C1 segment of cervical spinal cord (tissue), 14 donors: ENCODE measurements at regions not wholly inside any gene's neighbourhood (a gene's known extent, or its start where the extent isn't known, plus 50 kb on each side); places are given as distances from the start of the nearest gene placed in this dataset.
"Not testable (repeated sequence)": the region's sequence is repeated elsewhere in the genome, so short reads cannot be mapped to it uniquely, and the experiment has no call there.

Source experiments
- DNase-seq, 14 donors: peaks; one replicate each; lab custom pipeline; 2025; lab: John Stamatoyannopoulos, UW

DNA sequence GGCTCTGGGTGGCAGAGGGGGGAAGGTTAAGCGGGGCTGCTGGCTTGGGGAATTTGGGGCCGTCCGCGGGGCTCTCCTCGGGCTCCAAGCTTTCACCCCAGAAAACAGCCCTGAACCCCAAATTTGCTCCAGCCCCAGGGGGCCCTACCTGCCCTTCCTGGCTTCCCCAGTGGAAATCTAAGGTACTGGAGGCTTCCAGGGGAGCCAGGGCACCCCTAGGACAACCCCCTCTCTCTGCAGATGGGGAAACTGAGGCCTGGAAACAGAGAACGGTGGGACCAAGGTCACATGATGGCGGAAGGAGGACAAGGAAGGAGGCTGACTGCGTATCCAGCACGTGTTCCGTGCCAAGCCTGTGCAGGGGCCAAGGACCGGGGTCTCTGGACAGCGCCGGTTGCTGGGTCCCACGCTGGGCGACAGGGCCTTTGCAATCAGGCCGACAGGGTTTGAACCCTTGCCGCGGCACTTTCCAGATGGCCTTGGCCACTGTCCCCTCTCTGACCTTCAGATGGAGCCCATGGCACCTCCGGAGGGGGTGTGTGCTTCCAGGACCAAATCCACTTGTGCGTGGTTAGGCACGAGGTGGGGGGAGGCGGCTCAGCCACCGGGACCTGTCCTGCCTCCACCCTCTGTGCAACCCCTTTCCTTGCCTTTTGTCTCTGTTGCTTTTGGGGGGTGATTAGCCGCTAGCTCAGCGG, 183.1 kb downstream of the C9orf50 start:
- DNase-seq, result peak in 1 of 14 donors; percentile 32

- peak in 7 of 14 donors; percentile 26 to 70 (median 44) for DNase-seq
Observed at GRCh38 chr9:129436751-129437625, 183.9 kb downstream of the C9orf50 start.

DNA sequence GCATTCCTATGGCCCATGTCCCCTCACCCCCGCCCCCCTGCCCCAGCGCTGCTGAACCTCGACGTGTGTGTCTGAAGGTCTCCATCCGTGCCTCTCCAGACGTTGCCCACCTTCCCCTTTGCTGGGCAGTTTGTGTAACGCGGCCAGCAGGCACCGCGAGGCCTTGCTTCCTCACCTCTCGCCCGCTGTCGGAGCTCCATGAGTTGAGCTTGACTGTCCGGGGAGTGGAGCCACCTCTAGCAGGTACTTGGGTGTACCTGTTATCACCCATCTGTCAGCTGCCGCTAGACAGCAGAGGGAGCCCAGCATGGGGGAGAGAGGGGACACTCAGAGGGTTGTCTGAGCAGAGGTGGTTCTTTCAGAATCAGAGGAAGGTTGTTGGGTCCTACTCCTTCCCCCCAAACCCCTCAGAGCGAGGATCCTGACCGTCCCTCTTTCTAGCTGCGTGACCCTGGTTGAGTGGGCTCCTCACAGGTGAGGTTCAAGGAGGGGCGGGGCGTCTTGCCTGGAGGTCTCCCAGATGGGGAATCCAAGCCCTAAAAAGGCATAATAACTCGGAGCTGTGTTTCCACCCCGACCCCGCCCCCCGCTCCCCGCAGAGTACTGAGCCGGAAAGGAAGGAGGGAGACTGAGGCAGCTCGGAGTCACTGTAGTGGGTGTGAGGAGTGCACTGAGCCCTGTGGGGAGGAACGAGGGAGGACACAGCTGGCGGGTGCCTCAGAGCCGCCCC, 184.7 kb downstream of the C9orf50 start:
- DNase-seq, result peak in 1 of 14 donors; percentile 34

- no peak for DNase-seq
Observed at GRCh38 chr9:129435291-129435690, 185.6 kb downstream of the C9orf50 start.

DNA sequence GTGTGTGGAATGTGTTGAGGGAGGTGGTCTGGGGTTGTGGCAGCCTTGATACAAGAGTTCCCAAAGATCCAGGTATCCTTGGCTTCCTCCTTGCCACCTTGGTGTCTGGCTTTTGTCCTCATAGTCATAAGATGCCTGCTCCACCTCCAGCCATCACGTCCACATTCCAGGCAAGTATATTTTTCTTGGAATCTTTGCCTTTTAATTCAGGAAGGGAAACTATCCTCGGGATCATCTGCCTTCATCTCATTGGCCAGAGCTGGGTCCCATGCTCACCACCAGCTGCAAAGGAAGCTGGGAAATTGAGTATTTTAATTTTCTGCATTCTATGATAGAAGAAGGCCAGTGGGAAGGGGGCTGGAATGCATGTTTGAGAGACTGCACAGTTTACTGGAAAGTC, 186.7 kb downstream of the C9orf50 start:
- peak in 1 of 14 donors; percentile 20 for DNase-seq

- DNase-seq, result no peak
Observed at GRCh38 chr9:129432297-129433154, 188.4 kb downstream of the C9orf50 start.

DNA sequence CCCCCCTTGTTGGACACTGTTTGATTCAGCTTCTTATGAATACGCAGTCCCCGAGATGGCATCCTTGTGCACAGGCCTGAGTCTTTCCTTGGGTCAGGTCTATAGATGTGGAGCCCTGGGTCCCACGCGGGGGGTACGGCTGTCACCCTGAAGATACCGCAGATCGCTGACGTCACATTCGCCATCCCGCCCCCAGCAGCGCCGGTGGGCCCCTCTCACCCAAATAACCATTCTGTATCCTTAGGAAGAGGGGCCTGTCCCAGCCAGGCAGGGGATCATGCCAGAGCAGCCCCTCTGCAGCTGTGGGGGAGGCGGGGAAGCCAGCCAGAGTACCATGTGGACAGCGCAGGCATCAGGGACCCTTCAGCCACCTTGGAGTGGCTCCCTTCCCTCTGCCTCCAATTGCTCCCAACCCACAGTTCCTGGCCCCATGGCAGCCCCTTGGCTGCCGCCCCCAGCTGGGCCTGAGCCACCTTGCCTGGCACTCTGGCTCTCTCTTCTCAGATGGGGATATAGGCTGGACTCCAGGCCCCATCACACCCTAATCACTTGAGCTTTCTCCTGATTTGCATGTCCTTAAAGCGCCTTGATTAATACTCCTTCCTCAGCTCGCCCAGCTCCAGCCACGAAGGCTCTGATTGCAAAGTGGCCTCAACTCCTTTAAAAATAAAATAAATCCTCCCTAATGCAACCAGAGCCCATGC, 189.8 kb downstream of the C9orf50 start:
- DNase-seq, result no peak

GRCh38 chr9:129428864-129429577, 191.9 kb downstream of the C9orf50 start:
- no peak for DNase-seq

DNA sequence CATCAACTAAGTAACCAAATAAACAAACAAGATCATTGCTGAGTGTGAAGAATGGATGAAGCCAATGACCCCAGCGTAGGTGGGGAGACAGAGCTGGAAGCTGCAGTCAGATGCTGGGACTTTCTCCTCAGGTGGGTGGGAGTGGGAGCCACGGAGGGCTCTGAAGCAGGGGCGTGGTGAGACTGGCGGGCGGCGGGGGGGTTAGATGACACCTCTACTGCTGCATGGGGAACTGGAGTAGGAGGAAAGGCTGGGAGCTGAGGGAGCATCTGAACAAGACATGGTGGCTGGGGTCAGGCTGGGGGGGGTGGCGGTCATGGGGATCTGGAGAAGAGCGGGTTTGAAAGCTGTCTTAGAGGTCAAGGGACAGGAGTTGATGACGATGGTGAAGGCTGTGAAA, 193.8 kb downstream of the C9orf50 start:
- DNase-seq, result no peak

DNA sequence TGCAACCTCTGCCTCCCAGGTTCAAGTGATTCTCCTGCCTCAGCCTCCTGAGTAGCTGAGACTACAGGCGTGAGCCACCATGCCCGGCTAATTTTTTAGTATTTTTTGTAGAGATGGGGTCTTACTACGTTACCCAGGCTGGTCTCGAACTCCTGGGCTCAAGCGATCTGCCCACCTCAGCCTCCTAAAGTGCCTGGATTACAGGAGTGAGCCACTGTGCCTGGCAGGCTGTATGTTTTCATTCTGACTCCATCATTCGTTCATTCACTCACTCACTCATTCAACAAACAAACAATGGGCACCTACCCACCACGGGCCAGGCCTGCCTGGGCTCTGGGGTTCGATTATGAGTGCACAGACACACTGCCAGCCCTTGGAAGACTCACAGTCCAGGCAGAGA, 197.1 kb downstream of the C9orf50 start:
- not testable (repeated sequence) for DNase-seq

GRCh38 chr9:129423216-129423615, 197.7 kb downstream of the C9orf50 start:
- no peak for DNase-seq

DNA sequence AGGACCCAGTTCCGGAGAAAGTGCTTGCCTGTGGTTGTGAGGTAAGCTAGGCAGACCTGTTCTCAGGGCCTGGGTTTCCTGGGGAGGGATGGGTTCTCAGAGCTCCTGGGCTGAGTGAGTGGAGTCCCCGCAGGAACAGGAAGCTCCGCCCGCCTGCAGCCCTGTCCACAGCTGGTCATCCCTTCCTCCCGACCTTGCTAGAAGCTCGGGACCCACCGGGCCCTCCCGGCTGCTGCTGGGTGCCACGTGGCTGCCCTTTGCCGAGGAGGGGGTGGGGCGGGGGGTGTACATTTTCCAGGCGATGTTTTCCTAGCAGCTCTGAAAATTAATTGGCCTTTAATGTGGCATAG, 198.1 kb downstream of the C9orf50 start:
- no peak for DNase-seq

GRCh38 chr9:129422032-129422842, 198.7 kb downstream of the C9orf50 start:
- DNase-seq, result no peak

GRCh38 chr9:129421371-129421770, 199.5 kb downstream of the C9orf50 start:
- no peak for DNase-seq

GRCh38 chr9:129420721-129421120, 200.2 kb downstream of the C9orf50 start:
- DNase-seq, result no peak

DNA sequence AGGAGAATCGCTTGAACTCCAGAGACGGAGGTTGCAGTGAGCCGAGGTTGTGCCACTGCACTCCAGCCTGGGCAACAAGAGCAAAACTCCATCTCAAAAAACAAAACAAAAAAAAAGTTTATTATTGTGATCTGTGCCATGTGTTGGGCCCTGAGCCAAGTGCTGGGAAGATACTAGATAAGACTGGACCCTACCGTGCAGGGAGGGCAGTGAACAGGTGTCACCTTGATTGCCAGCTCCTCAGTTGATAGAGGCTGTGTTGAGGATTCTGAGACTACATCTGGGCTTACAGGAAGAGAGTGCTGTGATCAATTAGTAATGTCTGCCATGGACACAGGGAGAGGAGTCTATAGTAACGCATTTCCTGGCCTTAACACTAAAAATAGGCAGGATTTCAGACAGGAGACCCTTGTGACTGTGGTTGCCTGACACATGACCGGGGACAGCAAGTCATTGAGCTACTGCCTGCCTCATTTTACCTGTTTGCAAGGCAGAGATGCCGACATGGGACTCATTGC, 201.5 kb downstream of the C9orf50 start:
- no peak for DNase-seq

GRCh38 chr9:129418451-129418850, 202.4 kb downstream of the C9orf50 start:
- DNase-seq, result no peak

DNA sequence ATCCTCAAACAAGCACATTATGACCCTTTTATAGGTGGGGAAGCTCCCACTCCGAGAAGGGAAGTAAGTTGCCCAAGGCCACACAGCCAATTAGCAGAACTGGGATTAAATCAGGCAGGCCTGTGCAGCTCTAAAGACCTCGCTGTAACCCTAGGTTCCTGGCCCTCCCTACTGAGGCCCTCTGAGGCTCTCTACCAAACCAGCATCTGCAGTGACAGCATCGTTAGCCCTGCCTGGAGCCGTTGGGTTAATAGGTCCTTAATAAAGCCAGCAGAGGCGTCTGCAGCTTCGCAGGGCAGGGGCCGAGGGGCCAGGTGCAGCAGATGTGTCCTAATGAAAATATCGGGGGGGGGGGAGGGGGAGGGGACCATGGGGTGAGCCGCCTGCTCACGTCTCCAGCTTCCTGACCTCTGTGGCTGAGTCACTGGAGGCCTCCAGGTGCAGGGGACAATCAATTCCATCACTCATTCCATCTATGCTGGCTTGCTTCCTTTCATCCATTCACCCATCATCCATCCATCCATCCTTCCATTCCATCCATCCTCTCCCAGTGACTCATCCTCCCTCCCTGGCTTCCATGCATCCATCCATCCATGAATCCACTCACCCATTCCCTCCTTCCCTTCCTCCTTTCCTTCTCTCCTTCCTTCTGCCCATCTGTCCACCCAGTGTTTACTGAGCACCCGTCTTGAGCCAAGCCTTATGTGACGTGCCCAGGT, 203.9 kb downstream of the C9orf50 start:
- DNase-seq, result no peak
